ENCODE measurements at regions not wholly inside any gene's neighbourhood (a gene's known extent, or its start where the extent isn't known, plus 50 kb on each side); places are given as distances from the start of the nearest gene placed in this dataset.

DNA sequence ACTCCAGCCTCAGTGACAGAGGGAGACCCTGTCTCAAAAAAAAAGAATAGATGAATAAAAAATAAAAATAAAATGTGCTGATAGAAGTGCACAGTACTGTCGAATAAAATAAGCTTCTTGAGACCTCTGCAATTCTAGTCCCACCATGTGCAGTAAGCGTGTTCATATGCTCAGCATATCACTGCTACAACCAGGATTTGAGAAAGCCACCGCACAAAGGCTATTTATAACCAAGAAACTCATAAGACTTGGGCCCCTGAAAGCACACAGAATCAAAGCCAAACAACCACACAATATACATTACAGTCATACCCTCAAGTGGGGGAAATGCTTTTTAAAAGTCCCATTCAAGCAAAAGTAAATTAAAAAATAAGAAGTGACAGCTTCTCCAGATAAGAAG, 56.5 kb upstream of the FXR1 start:
- Histone ChIP-seq H2AFZ (ENCODE audit: low read length) (no peak overlapping the region), H4K20me1 (ENCODE audit: low read length) (no peaks in the 10 kb centered on the region), H3F3A (ENCODE audit: low read length, unreplicated experiment) (no peaks in the 10 kb centered on the region), H3K9me3 (ENCODE audit: low read length) (no peaks in the 10 kb centered on the region), H3K9me2 (replicated peaks; ENCODE audit: low read length) (no peaks in the 10 kb centered on the region), H3K4me3 (ENCODE audit: low read length) (no peak overlapping the region), H3K36me3 (ENCODE audit: low read depth, low read length) (no peaks in the 10 kb centered on the region), H3K4me2 (ENCODE audit: low read length) (no peak overlapping the region), H3K9ac (ENCODE audit: low read length) (no peak overlapping the region), H3K27me3 (ENCODE audit: low read length) (peaks cover 37% of the 10 kb centered on the region), H3K79me2 (ENCODE audit: low read length) (no peaks in the 10 kb centered on the region), H3K27ac (ENCODE audit: low read length) (no peak overlapping the region), H3K4me1 (ENCODE audit: insufficient read depth, low read length) (no peaks in the 10 kb centered on the region)
- intact Hi-C loops (cut with micrococcal nuclease), result no loop called here
- no peak for DNase-seq
- CTCF ChIA-PET, result no interaction called here
- POLR2A ChIA-PET (ENCODE audit: unreplicated experiment), result no interaction called here
- TF ChIP-seq, protein P1, sequence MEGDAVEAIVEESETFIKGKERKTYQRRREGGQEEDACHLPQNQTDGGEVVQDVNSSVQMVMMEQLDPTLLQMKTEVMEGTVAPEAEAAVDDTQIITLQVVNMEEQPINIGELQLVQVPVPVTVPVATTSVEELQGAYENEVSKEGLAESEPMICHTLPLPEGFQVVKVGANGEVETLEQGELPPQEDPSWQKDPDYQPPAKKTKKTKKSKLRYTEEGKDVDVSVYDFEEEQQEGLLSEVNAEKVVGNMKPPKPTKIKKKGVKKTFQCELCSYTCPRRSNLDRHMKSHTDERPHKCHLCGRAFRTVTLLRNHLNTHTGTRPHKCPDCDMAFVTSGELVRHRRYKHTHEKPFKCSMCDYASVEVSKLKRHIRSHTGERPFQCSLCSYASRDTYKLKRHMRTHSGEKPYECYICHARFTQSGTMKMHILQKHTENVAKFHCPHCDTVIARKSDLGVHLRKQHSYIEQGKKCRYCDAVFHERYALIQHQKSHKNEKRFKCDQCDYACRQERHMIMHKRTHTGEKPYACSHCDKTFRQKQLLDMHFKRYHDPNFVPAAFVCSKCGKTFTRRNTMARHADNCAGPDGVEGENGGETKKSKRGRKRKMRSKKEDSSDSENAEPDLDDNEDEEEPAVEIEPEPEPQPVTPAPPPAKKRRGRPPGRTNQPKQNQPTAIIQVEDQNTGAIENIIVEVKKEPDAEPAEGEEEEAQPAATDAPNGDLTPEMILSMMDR (conservative IDR thresholded peaks at IDR 0.05; ENCODE audit: low read depth, low read length), result no peak
- TF ChIP-seq EZH2 (IDR thresholded peaks at IDR 0.05; ENCODE audit: low read length, unreplicated experiment) (no peak), EZH2phosphoT487 (IDR thresholded peaks at IDR 0.05; ENCODE audit: borderline replicate concordance, low read length) (no peak)
- ATAC-seq, result no peak
- BruUV-seq (replicated peaks), result no TSS peak

DNA sequence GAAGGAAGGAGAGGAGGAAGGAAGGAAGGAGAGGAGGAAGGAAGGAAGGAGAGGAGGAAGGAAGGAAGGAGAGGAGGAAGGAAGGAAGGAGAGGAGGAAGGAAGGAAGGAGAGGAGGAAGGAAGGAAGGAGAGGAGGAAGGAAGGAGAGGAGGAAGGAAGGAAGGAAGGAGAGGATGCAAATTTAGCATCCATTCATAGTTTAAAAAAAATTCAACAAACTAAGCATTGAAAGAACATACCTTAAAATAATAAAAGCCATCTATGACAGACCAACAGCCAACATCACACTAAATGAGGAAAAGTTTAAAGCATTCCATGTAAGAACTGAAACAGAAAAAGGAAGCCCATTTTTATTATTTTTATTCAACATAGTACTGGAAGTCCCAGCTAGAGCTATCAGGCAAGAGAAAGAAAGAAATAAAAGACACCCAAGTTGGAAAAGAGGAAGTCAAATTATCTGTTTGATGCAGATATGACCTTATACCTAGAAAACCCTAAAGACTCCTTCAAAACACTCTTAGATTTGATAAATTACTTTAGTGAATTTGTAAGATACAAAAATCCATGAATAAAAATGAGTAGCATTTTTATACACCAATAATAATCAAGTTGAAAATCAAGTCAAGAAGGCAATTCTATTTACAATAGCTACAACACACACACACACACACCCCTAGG, 52.2 kb upstream of the FXR1 start:
- Histone ChIP-seq H4K20me1 (ENCODE audit: low read length) (no peaks in the 10 kb centered on the region), H3F3A (ENCODE audit: low read length, unreplicated experiment) (no peaks in the 10 kb centered on the region), H3K9me2 (replicated peaks; ENCODE audit: low read length) (no peaks in the 10 kb centered on the region), H2AFZ (ENCODE audit: low read length) (no peak overlapping the region), H3K4me1 (ENCODE audit: insufficient read depth, low read length) (no peaks in the 10 kb centered on the region), H3K4me2 (ENCODE audit: low read length) (no peak overlapping the region), H3K9ac (ENCODE audit: low read length) (no peak overlapping the region), H3K27ac (ENCODE audit: low read length) (no peak overlapping the region), H3K36me3 (ENCODE audit: low read depth, low read length) (no peaks in the 10 kb centered on the region), H3K79me2 (ENCODE audit: low read length) (no peaks in the 10 kb centered on the region), H3K27me3 (ENCODE audit: low read length) (peaks cover 18% of the 10 kb centered on the region; the same call in 1 of the 2 replicates), H3K9me3 (ENCODE audit: low read length) (no peaks in the 10 kb centered on the region), H3K4me3 (ENCODE audit: low read length) (no peak overlapping the region)
- ChIA-PET POLR2A (ENCODE audit: unreplicated experiment) (no interaction called here), CTCF (no interaction called here)
- no TSS peak for BruUV-seq (replicated peaks)
- TF ChIP-seq EZH2phosphoT487 (IDR thresholded peaks at IDR 0.05; ENCODE audit: borderline replicate concordance, low read length) (no peak), EZH2 (IDR thresholded peaks at IDR 0.05; ENCODE audit: low read length, unreplicated experiment) (no peak)
- TF ChIP-seq, protein P1 (conservative IDR thresholded peaks at IDR 0.05; ENCODE audit: low read depth, low read length), result no peak
- no peak for ATAC-seq
- intact Hi-C loops (cut with micrococcal nuclease), result no loop called here
- no peak for DNase-seq
